ENCODE measurements at regions not wholly inside any gene's neighbourhood (a gene's known extent, or its start where the extent isn't known, plus 50 kb on each side); places are given as distances from the start of the nearest gene placed in this dataset.

DNA sequence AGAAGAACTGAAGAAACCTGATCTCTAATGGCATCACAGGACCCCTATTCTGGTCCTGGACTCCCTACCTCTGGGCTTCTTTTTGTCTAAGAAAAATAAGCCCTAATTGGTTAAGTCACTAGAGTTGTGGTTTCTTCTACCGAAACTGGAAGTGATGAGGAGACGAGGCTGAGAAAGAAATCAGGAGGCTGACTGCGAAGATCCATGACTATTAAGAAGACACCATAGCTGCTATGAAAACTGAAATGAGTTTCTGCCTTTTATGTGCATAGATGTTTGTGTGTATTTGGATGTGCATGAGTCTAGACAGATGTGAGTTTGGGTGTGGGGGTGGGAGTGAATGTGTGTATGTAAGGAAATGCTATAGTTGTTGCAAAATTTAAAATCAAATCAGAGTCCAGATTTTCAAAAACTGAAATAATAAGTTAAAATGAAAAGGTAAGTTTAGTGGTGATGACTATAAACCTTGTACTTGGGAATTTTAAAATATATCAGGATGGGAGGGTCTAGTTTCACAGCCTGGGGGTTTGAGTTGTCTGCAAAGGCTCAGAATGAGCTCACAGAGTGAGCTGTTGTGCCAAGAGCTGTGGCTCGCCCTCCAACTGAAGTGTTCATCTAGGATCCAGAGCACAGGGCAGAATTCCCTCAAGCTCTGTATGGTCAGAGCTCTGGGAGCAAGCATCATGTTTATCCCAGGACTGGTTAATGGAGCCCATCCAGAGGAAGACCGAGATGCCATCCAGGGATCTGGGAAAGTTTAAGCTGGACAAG, 94.9 kb downstream of the VCPKMT start:
- no peak for TF ChIP-seq SIN3A (IDR thresholded peaks at IDR 0.05; ENCODE audit: borderline replicate concordance, insufficient read depth, low read length)
- no peak for TF ChIP-seq FOXP2 (optimal IDR thresholded peaks at IDR 0.05; ENCODE audit: borderline replicate concordance, extremely low read depth, extremely low read length, insufficient read depth)

All from PFSK-1 (cell line).